Activated effector memory CD4-positive, alpha-beta T cell treated with anti-CD3 and anti-CD28 coated beads, Interleukin-2, amount 50 U/mL, for 16 hours (primary cell): ENCODE measurements at regions not wholly inside any gene's neighbourhood (a gene's known extent, or its start where the extent isn't known, plus 50 kb on each side); places are given as distances from the start of the nearest gene placed in this dataset.
A peak's percentile ranks its signal among the peaks of the same experiment; 100 is the strongest.

Experiments used
- DNase-seq: peaks from one replicate; pipeline ENCODE4 v3.0.0-alpha.2; 2020

GRCh38 chr10:6343305-6344010 is 140.7 kb downstream of the PFKFB3 start:
- no peak for DNase-seq

GRCh38 chr10:6345404-6345803 is 142.7 kb downstream of the PFKFB3 start:
- no peak for DNase-seq

GRCh38 chr10:6346631-6347030 is 143.9 kb downstream of the PFKFB3 start:
- DNase-seq: no peak

GRCh38 chr10:6347391-6347951 is 144.7 kb downstream of the PFKFB3 start:
- peak; percentile 81 for DNase-seq

GRCh38 chr10:6348096-6348874 is 145.6 kb downstream of the PFKFB3 start:
- peak; percentile 92 for DNase-seq

- DNase-seq: no peak
Observed at GRCh38 chr10:6349846-6350535, 147.3 kb downstream of the PFKFB3 start.

- DNase-seq: no peak
Observed at GRCh38 chr10:6350609-6351008, 147.9 kb downstream of the PFKFB3 start.

GRCh38 chr10:6351495-6351894 is 148.8 kb downstream of the PFKFB3 start:
- DNase-seq: no peak

- DNase-seq: no peak
Observed at GRCh38 chr10:6353526-6353925, 150.8 kb downstream of the PFKFB3 start.

GRCh38 chr10:6354168-6354772 is 151.5 kb downstream of the PFKFB3 start:
- DNase-seq: no peak

- no peak for DNase-seq
Observed at GRCh38 chr10:6356280-6356793, 153.6 kb downstream of the PFKFB3 start.

GRCh38 chr10:6361869-6362268 is 159.1 kb downstream of the PFKFB3 start:
- DNase-seq: no peak

GRCh38 chr10:6362879-6363278 is 160.1 kb downstream of the PFKFB3 start:
- DNase-seq: no peak

GRCh38 chr10:6363511-6363910 is 160.8 kb downstream of the PFKFB3 start:
- no peak for DNase-seq

- DNase-seq: no peak
Observed at GRCh38 chr10:6364283-6364682, 161.6 kb downstream of the PFKFB3 start.

- DNase-seq: no peak
Observed at GRCh38 chr10:6364893-6365292, 162.2 kb downstream of the PFKFB3 start.

GRCh38 chr10:6365384-6365783 is 162.7 kb downstream of the PFKFB3 start:
- DNase-seq: no peak
